A549 (cell line): ENCODE measurements at regions not wholly inside any gene's neighbourhood (a gene's known extent, or its start where the extent isn't known, plus 50 kb on each side); places are given as distances from the start of the nearest gene placed in this dataset.
"Not testable (repeated sequence)": the region's sequence is repeated elsewhere in the genome, so short reads cannot be mapped to it uniquely, and the experiment has no call there.

Experiments
- ATAC-seq, 2 experiments: fragments of 200-7000 bp in 1 of 2; fragments of >200 bp in 1 of 2; cut with Nextera tagmentation in 1 of 2; cut with Tn5 transposase in 1 of 2; 3 replicates each; pipeline versions ENCODE4 v1.8.0 to v1.9.1; 2018 to 2020; ENCODE audit warnings: mild to moderate bottlenecking in 1 of 2, moderate library complexity in 1 of 2
- CTCF ChIA-PET: fragments of 300-600 bp; sonication (Branson Sonifier 250); formaldehyde crosslinking; extraction: SDS; loops from one replicate; lab custom pipeline; 2021; ENCODE audit warnings: antibody characterized with exemption, inconsistent platforms; lab: Yijun Ruan, JAX
- POLR2A ChIA-PET: fragments of 350-600 bp; formaldehyde crosslinking; extraction: SDS; loops from one replicate; lab custom pipeline; 2021; ENCODE audit warnings: antibody characterized with exemption, inconsistent platforms; lab: Yijun Ruan, JAX
- DNase-seq, 2 experiments: peaks; one replicate each; pipeline versions ENCODE4 v3.0.0 to v3.0.0-alpha.2; 2011 to 2016; ENCODE audit warnings: low read depth in 1 of 2, low spot score in 1 of 2
- FAIRE-seq: peaks from 2 replicates; lab custom pipeline; 2011; peaks lifted over from hg19 to GRCh38; lab: Jason Lieb, UNC
- H3K27ac ChIP-seq, 2 experiments: fragments of >200 bp; sonication (Bioruptor Twin); formaldehyde crosslinking; 3 replicates each; pipeline ENCODE4 v1.5.1; 2016 to 2017
- H3K4me1 ChIP-seq: fragments of >200 bp; sonication (Bioruptor Twin); formaldehyde crosslinking; 3 replicates; pipeline ENCODE4 v1.6.1; 2016
- H3K4me2 ChIP-seq: fragments of >200 bp; sonication (Bioruptor Twin); formaldehyde crosslinking; 3 replicates; pipeline ENCODE4 v1.6.1; 2016
- H3K4me3 ChIP-seq: fragments of >200 bp; sonication (Bioruptor Twin); formaldehyde crosslinking; 3 replicates; pipeline ENCODE4 v1.5.1; 2016
- H3K9me3 ChIP-seq: fragments of >200 bp; sonication (Bioruptor Twin); formaldehyde crosslinking; 3 replicates; pipeline ENCODE4 v1.6.1; 2016
- CBX8 ChIP-seq: fragments of 200-600 bp; sonication (generic); IDR thresholded peaks from 2 replicates; pipeline ENCODE4 v1.6.1; 2016
- CEBPB ChIP-seq, 2 experiments: fragments of >200 bp in 1 of 2; sonication (Bioruptor Twin) in 1 of 2; formaldehyde crosslinking in 1 of 2; IDR thresholded peaks; 2 replicates each; pipeline ENCODE4 v1.6.1; 2012 to 2016
- CHD2 ChIP-seq: fragments of 150-350 bp; IDR thresholded peaks from 2 replicates; pipeline ENCODE4 v1.6.1; 2014; ENCODE audit warnings: low read length; ENCODE audit not compliant: partially characterized antibody
- CHD4 ChIP-seq: fragments of 200-600 bp; sonication (generic); IDR thresholded peaks from 2 replicates; pipeline ENCODE4 v1.6.1; 2016; ENCODE audit warnings: antibody characterized with exemption, mild to moderate bottlenecking, borderline replicate concordance
- EHF ChIP-seq: fragments of 250-450 bp; sonication (Bioruptor Pico); IDR thresholded peaks from 2 replicates; pipeline ENCODE4 v1.5.0; 2020; ENCODE audit warnings: mild to moderate bottlenecking
- FOSB ChIP-seq: fragments of 250-450 bp; sonication (Bioruptor Pico); IDR thresholded peaks from 2 replicates; pipeline ENCODE4 v1.5.0; 2020; ENCODE audit warnings: mild to moderate bottlenecking, moderate library complexity
- FOSL2 ChIP-seq, 2 experiments: fragments of 450-650 bp in 1 of 2; fragments of >200 bp in 1 of 2; sonication (Bioruptor Twin) in 1 of 2; formaldehyde crosslinking; IDR thresholded peaks; 2 replicates each; pipeline versions ENCODE4 v1.5.0 to v1.6.1; 2016 to 2020; ENCODE audit warnings: mild to moderate bottlenecking in 1 of 2, moderate library complexity in 1 of 2
- GATA3 ChIP-seq: IDR thresholded peaks from 2 replicates; pipeline ENCODE4 v1.6.1; 2012; ENCODE audit warnings: borderline replicate concordance
- HOXB5 ChIP-seq: fragments of 250-450 bp; sonication (Bioruptor Pico); IDR thresholded peaks from 2 replicates; pipeline ENCODE4 v1.5.0; 2020; ENCODE audit warnings: mild to moderate bottlenecking, moderate library complexity
- JUN ChIP-seq, 2 experiments: fragments of >200 bp; sonication (Bioruptor Twin); formaldehyde crosslinking; IDR thresholded peaks; 2 replicates in 1 of 2; 3 replicates in 1 of 2; pipeline ENCODE4 v1.6.1; 2016 to 2017
- JUNB ChIP-seq: fragments of >200 bp; sonication (Bioruptor Twin); formaldehyde crosslinking; IDR thresholded peaks from 2 replicates; pipeline ENCODE4 v1.6.1; 2016
- MAZ ChIP-seq: fragments of 150-350 bp; IDR thresholded peaks from 2 replicates; pipeline ENCODE4 v1.6.1; 2014; ENCODE audit warnings: antibody characterized with exemption, low read depth, low read length, borderline replicate concordance
- MYC ChIP-seq: IDR thresholded peaks from 2 replicates; pipeline ENCODE4 v1.6.1; 2012; ENCODE audit warnings: mild to moderate bottlenecking, inconsistent platforms, low read length, improper control_type of control experiment, borderline replicate concordance
- NFE2L2 ChIP-seq: fragments of 150-350 bp; conservative IDR thresholded peaks from 2 replicates; pipeline ENCODE4 v1.6.1; 2014; ENCODE audit warnings: low read length
- NPAS2 ChIP-seq: fragments of 250-450 bp; sonication (Bioruptor Pico); IDR thresholded peaks from 2 replicates; pipeline ENCODE4 v1.8.0; 2022; ENCODE audit warnings: mild to moderate bottlenecking, moderate library complexity, borderline replicate concordance
- NR3C1 ChIP-seq: fragments of >200 bp; sonication (Bioruptor Twin); formaldehyde crosslinking; IDR thresholded peaks from 3 replicates; pipeline ENCODE4 v1.6.1; 2017
- PHF8 ChIP-seq: fragments of 200-600 bp; sonication (generic); IDR thresholded peaks from 2 replicates; pipeline ENCODE4 v1.6.1; 2016; ENCODE audit warnings: low read depth, mild to moderate bottlenecking, antibody characterized with exemption, moderate library complexity, borderline replicate concordance
- RAD21 ChIP-seq, 2 experiments: fragments of >200 bp in 1 of 2; sonication (Bioruptor Twin) in 1 of 2; formaldehyde crosslinking in 1 of 2; IDR thresholded peaks in 1 of 2; conservative IDR thresholded peaks in 1 of 2; 2 replicates in 1 of 2; 3 replicates in 1 of 2; pipeline ENCODE4 v1.6.1; 2012 to 2018; ENCODE audit warnings: inconsistent platforms in 1 of 2
- SREBF2 ChIP-seq: fragments of 450-650 bp; IDR thresholded peaks from 2 replicates; pipeline ENCODE4 v1.6.1; 2014; ENCODE audit warnings: mild to moderate bottlenecking, moderate library complexity
- ZC3H11A ChIP-seq: fragments of 450-650 bp; IDR thresholded peaks from 2 replicates; pipeline ENCODE4 v1.6.1; 2014; ENCODE audit warnings: antibody characterized with exemption, mild to moderate bottlenecking
- ZFP36 ChIP-seq: fragments of 450-650 bp; IDR thresholded peaks from 2 replicates; pipeline ENCODE4 v1.6.1; 2014; ENCODE audit warnings: borderline replicate concordance; ENCODE audit not compliant: partially characterized antibody
- WGBS: methylation state at CpG from one replicate; pipeline ENCODE4 v1.1.6; 2017; ENCODE audit errors: missing lambda C conversion rate; 5-methylcytosine and 5-hydroxymethylcytosine counted together
- TF ChIP-seq, protein P1 (sequence below): IDR thresholded peaks from 2 replicates; pipeline ENCODE4 v1.6.1; 2012
- TF ChIP-seq, protein P2 (sequence below): fragments of 250-450 bp; sonication (Bioruptor Pico); IDR thresholded peaks from 2 replicates; pipeline ENCODE4 v1.5.0; 2021; ENCODE audit warnings: mild to moderate bottlenecking, moderate library complexity, borderline replicate concordance
- TF ChIP-seq, protein P3 (sequence below): IDR thresholded peaks from 2 replicates; pipeline ENCODE4 v1.6.1; 2012; ENCODE audit warnings: low read depth, borderline replicate concordance
- TF ChIP-seq, protein P4 (sequence below): fragments of 250-450 bp; sonication (Bioruptor Pico); IDR thresholded peaks from 2 replicates; pipeline ENCODE4 v1.5.0; 2020; ENCODE audit warnings: low read depth, mild to moderate bottlenecking, moderate library complexity
- TF ChIP-seq, protein P5 (sequence below): fragments of >200 bp; sonication (Bioruptor Twin); formaldehyde crosslinking; IDR thresholded peaks from 3 replicates; pipeline ENCODE4 v1.6.1; 2016

DNA sequence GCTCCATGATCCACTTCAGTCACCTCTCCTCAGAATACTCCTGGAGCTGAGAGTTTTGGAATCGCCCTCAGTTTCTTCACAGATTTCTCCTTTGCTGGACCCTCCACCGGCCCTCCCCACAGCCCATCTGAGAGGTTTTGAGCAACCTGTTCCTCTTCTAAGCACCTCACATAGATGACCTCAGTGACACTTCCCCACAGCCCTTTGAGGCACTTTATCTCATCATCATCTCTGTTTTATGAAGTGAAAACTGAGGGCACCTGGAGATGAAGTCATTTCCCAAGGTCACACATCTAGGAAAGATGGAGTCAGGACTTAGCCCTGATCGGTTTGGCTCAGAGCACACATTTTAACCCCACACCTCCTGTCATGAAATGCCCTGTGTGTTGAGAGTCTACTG lies 76.8 kb upstream of the ZNF281 start (continued):
- TF ChIP-seq CHD4 = no peak
- no peak for TF ChIP-seq EHF (CRISPR knock-in tag)

DNA sequence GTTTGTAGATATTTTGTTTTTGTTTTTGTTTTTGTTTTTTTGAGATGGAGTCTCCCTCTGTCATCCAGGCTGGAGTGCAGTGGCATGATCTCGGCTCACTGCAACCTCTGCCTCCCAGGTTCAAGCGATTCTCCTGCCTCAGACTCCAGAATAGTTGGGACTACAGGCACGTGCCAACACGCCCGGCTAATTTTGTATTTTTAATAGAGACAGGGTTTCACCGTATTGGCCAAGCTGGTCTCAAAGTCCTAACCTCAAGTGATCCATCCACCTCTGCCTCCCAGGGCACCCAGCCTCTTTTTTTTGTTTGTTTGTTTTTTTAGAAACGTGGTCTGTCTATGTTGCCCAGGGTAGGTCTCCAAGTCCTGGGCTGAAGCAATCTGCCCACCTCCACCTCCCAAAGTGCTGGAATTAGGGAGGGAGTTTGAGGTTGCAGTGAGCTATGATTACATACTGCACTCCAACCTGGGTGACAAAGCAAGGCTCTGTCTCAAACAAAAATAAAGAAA lies 74.7 kb upstream of the ZNF281 start:
- FAIRE-seq, H3K4me3 ChIP-seq, POLR2A ChIA-PET, H3K9me3 ChIP-seq, DNase-seq, ATAC-seq: not testable (repeated sequence)
- Histone ChIP-seq H3K27ac (peak overlapping the region; percentile 84 to 87), H3K4me2 (peak overlapping the region; percentile 75), H3K4me1 (peaks cover 63% of the 10 kb centered on the region)
- 75% methylated on average over 7 of the region's 7 CpGs for WGBS
- CTCF ChIA-PET = interaction anchor here (0.8 to 3.4 kb wide), 8 partner anchors 25 to 797 kb away, joined by 3 to 12 read pairs (median 4); no protein-coding TSS in a partner anchor

DNA sequence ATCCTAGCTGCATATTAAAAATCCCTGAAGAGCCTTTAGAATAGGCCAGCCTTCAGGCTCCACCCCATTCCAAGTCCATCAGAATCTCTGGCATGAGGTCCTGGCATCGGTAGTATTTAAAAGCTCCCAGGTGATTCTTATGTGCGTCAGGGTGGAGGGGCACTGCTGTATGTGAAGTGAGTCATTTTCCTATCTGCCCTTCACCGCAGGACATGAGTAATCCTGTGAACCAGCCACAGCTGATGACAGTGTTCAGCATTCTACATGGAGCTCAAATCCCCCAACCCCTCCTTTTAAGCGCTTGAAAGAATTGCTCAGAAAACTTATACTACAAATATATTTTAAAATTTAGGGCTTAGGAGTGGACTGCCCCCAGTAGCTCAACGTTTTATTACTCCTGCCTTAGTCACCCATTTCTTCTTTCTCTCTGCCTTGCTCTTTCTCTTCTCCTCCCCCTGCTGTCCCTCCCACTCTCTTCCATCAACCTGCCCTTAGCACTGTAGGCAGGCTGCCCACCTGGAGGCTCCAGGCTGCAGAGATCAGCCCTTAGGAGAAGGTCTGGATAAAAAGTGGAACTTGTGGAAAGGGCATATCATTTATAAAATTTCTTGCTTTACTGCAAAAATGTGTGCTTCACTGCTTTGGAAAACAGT lies 73.8 kb upstream of the ZNF281 start:
- Histone ChIP-seq H3K9me3 (no peaks in the 10 kb centered on the region), H3K4me2 (peak overlapping the region; percentile 75), H3K4me1 (peaks cover 57% of the 10 kb centered on the region), H3K4me3 (no peak overlapping the region), H3K27ac (peak overlapping the region; percentile 84 to 87)
- peak; percentile 85 for FAIRE-seq
- peak; percentile 95 to 99 for ATAC-seq
- CTCF ChIA-PET = interaction anchor here (0.6 to 3.4 kb wide), 14 partner anchors 19 to 799 kb away, joined by 3 to 12 read pairs (median 4); partner anchors contain the start of gene ZNF281
- POLR2A ChIA-PET = interaction anchor here (0.6 to 1.5 kb wide), 7 partner anchors 73 to 455 kb away, joined by 3 to 5 read pairs (median 4); partner anchors contain the start of gene ZNF281
- DNase-seq = peak; percentile 95 to 98
- WGBS = 2% methylated on average over 5 of the region's 5 CpGs
- TF ChIP-seq CHD4 = no peak
- TF ChIP-seq NPAS2 (CRISPR knock-in tag) = no peak
- TF ChIP-seq, protein P1, sequence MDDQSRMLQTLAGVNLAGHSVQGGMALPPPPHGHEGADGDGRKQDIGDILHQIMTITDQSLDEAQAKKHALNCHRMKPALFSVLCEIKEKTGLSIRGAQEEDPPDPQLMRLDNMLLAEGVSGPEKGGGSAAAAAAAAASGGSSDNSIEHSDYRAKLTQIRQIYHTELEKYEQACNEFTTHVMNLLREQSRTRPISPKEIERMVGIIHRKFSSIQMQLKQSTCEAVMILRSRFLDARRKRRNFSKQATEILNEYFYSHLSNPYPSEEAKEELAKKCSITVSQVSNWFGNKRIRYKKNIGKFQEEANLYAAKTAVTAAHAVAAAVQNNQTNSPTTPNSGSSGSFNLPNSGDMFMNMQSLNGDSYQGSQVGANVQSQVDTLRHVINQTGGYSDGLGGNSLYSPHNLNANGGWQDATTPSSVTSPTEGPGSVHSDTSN = peak; percentile 84; the same call in 1 of the 2 replicates
- TF ChIP-seq MAZ = no peak
- TF ChIP-seq CEBPB (IDR thresholded peaks at IDR 0.05) = peak in 1 of 2 experiments; percentile 69; a peak in 2 of 4 replicates
- TF ChIP-seq MYC = no peak
- TF ChIP-seq FOSB (CRISPR knock-in tag) = no peak
- TF ChIP-seq, protein P2, sequence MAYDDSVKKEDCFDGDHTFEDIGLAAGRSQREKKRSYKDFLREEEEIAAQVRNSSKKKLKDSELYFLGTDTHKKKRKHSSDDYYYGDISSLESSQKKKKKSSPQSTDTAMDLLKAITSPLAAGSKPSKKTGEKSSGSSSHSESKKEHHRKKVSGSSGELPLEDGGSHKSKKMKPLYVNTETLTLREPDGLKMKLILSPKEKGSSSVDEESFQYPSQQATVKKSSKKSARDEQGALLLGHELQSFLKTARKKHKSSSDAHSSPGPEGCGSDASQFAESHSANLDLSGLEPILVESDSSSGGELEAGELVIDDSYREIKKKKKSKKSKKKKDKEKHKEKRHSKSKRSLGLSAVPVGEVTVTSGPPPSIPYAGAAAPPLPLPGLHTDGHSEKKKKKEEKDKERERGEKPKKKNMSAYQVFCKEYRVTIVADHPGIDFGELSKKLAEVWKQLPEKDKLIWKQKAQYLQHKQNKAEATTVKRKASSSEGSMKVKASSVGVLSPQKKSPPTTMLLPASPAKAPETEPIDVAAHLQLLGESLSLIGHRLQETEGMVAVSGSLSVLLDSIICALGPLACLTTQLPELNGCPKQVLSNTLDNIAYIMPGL (CRISPR knock-in tag) = no peak
- TF ChIP-seq JUNB = peak; percentile 95
- peak; percentile 91 for TF ChIP-seq GATA3
- TF ChIP-seq SREBF2 = no peak
- TF ChIP-seq RAD21 (conservative IDR thresholded peaks at IDR 0.05 in 1 of 2, IDR thresholded peaks at IDR 0.05 in 1 of 2) = peak; percentile 30 to 45; a peak in 4 of 5 replicates
- no peak for TF ChIP-seq PHF8
- peak; percentile 97 for TF ChIP-seq FOSL2 (IDR thresholded peaks at IDR 0.05)
- peak; percentile 98 for TF ChIP-seq FOSL2 (CRISPR knock-in tag; IDR thresholded peaks at IDR 0.05)
- TF ChIP-seq, protein P3, sequence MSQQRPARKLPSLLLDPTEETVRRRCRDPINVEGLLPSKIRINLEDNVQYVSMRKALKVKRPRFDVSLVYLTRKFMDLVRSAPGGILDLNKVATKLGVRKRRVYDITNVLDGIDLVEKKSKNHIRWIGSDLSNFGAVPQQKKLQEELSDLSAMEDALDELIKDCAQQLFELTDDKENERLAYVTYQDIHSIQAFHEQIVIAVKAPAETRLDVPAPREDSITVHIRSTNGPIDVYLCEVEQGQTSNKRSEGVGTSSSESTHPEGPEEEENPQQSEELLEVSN = no peak
- no peak for TF ChIP-seq ZFP36
- TF ChIP-seq EHF (CRISPR knock-in tag) = no peak
- TF ChIP-seq, protein P4, sequence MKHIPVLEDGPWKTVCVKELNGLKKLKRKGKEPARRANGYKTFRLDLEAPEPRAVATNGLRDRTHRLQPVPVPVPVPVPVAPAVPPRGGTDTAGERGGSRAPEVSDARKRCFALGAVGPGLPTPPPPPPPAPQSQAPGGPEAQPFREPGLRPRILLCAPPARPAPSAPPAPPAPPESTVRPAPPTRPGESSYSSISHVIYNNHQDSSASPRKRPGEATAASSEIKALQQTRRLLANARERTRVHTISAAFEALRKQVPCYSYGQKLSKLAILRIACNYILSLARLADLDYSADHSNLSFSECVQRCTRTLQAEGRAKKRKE = no peak
- no peak for TF ChIP-seq NR3C1
- no peak for TF ChIP-seq CBX8
- no peak for TF ChIP-seq ZC3H11A
- no peak for TF ChIP-seq NFE2L2
- peak; percentile 66 to 88; a peak in 4 of 5 replicates for TF ChIP-seq JUN (IDR thresholded peaks at IDR 0.05)
- no peak for TF ChIP-seq CHD2
- TF ChIP-seq HOXB5 (CRISPR knock-in tag) = no peak
- TF ChIP-seq, protein P5, sequence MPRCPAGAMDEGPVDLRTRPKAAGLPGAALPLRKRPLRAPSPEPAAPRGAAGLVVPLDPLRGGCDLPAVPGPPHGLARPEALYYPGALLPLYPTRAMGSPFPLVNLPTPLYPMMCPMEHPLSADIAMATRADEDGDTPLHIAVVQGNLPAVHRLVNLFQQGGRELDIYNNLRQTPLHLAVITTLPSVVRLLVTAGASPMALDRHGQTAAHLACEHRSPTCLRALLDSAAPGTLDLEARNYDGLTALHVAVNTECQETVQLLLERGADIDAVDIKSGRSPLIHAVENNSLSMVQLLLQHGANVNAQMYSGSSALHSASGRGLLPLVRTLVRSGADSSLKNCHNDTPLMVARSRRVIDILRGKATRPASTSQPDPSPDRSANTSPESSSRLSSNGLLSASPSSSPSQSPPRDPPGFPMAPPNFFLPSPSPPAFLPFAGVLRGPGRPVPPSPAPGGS = peak; percentile 71; the same call in 1 of the 3 replicates
